Neural crest cell (in vitro differentiated cells): ENCODE measurements at regions not wholly inside any gene's neighbourhood (a gene's known extent, or its start where the extent isn't known, plus 50 kb on each side); places are given as distances from the start of the nearest gene placed in this dataset.

Experiments
- DNase-seq: peaks from one replicate; pipeline ENCODE4 v3.0.0; 2021; ENCODE audit warnings: low read depth, mixed read lengths, low spot score
- H3K27ac Mint-ChIP-seq: one replicate; pipeline ENCODE4 v1.8.0; 2021; ENCODE audit warnings: mild to moderate bottlenecking, mixed read lengths; ENCODE audit not compliant: unreplicated experiment
- H3K27me3 Mint-ChIP-seq: 2 replicates; pipeline ENCODE4 v1.8.0; 2021; ENCODE audit warnings: low read depth, mild to moderate bottlenecking, mixed read lengths
- H3K36me3 Mint-ChIP-seq: 2 replicates; pipeline ENCODE4 v1.8.0; 2021; ENCODE audit warnings: low read depth, mild to moderate bottlenecking, mixed read lengths
- H3K4me1 Mint-ChIP-seq: 2 replicates; pipeline ENCODE4 v1.8.0; 2021; ENCODE audit warnings: mixed read lengths
- H3K4me3 Mint-ChIP-seq: one replicate; pipeline ENCODE4 v1.8.0; 2021; ENCODE audit warnings: mild to moderate bottlenecking, mixed read lengths
- H3K9me3 Mint-ChIP-seq: 2 replicates; pipeline ENCODE4 v1.8.0; 2021; ENCODE audit warnings: mixed read lengths
- CTCF ChIP-seq: fragments of 200-600 bp; sonication (generic); conservative IDR thresholded peaks from 2 replicates; pipeline ENCODE4 v1.5.0; 2021; ENCODE audit warnings: antibody characterized with exemption, mild to moderate bottlenecking

- Mint-ChIP-seq H3K9me3 (peaks cover 14% of the 10 kb centered on the region), H3K36me3 (peaks cover 12% of the 10 kb centered on the region), H3K27ac (peak overlapping the region; percentile 52), H3K4me3 (peak overlapping the region; percentile 25), H3K27me3 (no peaks in the 10 kb centered on the region), H3K4me1 (peaks cover 19% of the 10 kb centered on the region)
- no peak for TF ChIP-seq CTCF
- DNase-seq = no peak
Observed at GRCh38 chr5:110179321-110179720, 489.6 kb downstream of the MAN2A1 start.

GRCh38 chr5:110194191-110194590 is 504.5 kb downstream of the MAN2A1 start:
- no peak for DNase-seq
- Mint-ChIP-seq H3K9me3 (peaks cover 5% of the 10 kb centered on the region), H3K36me3 (peaks cover 2% of the 10 kb centered on the region), H3K27ac (no peak overlapping the region), H3K4me3 (no peak overlapping the region), H3K27me3 (no peaks in the 10 kb centered on the region), H3K4me1 (no peaks in the 10 kb centered on the region)
- TF ChIP-seq CTCF = no peak

- peak overlapping the region; percentile 19 for H3K27ac Mint-ChIP-seq
- TF ChIP-seq CTCF = no peak
- no peaks in the 10 kb centered on the region for H3K4me1 Mint-ChIP-seq
- peaks cover 7% of the 10 kb centered on the region for H3K9me3 Mint-ChIP-seq
- no peak for DNase-seq
- no peak overlapping the region for H3K4me3 Mint-ChIP-seq
- H3K27me3 Mint-ChIP-seq = no peaks in the 10 kb centered on the region
- peaks cover 2% of the 10 kb centered on the region for H3K36me3 Mint-ChIP-seq
Observed at GRCh38 chr5:110195288-110195687, 505.6 kb downstream of the MAN2A1 start.

- no peaks in the 10 kb centered on the region for H3K4me1 Mint-ChIP-seq
- no peak for TF ChIP-seq CTCF
- H3K27me3 Mint-ChIP-seq = no peaks in the 10 kb centered on the region
- peaks cover 4% of the 10 kb centered on the region for H3K36me3 Mint-ChIP-seq
- H3K27ac Mint-ChIP-seq = no peak overlapping the region
- DNase-seq = no peak
- peaks cover 9% of the 10 kb centered on the region for H3K9me3 Mint-ChIP-seq
- H3K4me3 Mint-ChIP-seq = no peak overlapping the region
Observed at GRCh38 chr5:110201791-110202190, 512.1 kb downstream of the MAN2A1 start.

- peaks cover 4% of the 10 kb centered on the region for H3K36me3 Mint-ChIP-seq
- no peak for TF ChIP-seq CTCF
- no peaks in the 10 kb centered on the region for H3K27me3 Mint-ChIP-seq
- no peak overlapping the region for H3K4me3 Mint-ChIP-seq
- no peak for DNase-seq
- no peak overlapping the region for H3K27ac Mint-ChIP-seq
- peaks cover 16% of the 10 kb centered on the region for H3K9me3 Mint-ChIP-seq
- H3K4me1 Mint-ChIP-seq = no peaks in the 10 kb centered on the region
Observed at GRCh38 chr5:110203661-110204060, 513.9 kb downstream of the MAN2A1 start.

GRCh38 chr5:110209401-110209800 is 517.1 kb downstream of the TMEM232 start:
- TF ChIP-seq CTCF = no peak
- H3K4me3 Mint-ChIP-seq = no peak overlapping the region
- H3K27me3 Mint-ChIP-seq = no peaks in the 10 kb centered on the region
- no peaks in the 10 kb centered on the region for H3K4me1 Mint-ChIP-seq
- DNase-seq = no peak
- peaks cover 6% of the 10 kb centered on the region for H3K36me3 Mint-ChIP-seq
- peaks cover 37% of the 10 kb centered on the region for H3K9me3 Mint-ChIP-seq
- no peak overlapping the region for H3K27ac Mint-ChIP-seq
